ENCODE measurements at regions not wholly inside any gene's neighbourhood (a gene's known extent, or its start where the extent isn't known, plus 50 kb on each side); places are given as distances from the start of the nearest gene placed in this dataset.

DNA sequence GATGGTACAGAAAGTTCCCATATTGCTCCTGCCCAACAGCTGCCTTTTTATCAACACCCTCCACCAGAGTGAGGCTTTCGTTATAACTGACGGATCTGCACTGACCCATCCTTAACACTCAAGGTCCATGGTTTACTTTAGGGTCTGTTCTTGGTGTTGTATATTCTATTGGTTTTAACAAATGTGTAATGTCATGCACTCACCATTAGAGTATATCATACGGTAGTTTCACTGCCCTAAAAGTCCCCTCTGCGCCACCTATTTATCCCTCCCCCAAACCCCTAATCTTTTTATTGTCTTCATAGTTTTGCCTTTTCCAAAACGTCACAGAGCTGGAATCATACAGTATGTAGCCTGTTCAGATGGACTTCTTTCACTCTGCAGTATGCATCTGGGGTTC, 102.8 kb upstream of the TNS3 start:
- no peak for TF ChIP-seq SMC3 (IDR thresholded peaks at IDR 0.05; ENCODE audit: low read depth, low read length)
- TF ChIP-seq BHLHE40 (IDR thresholded peaks at IDR 0.05; ENCODE audit: low read depth, low read length): no peak
- no peak for TF ChIP-seq CEBPB (IDR thresholded peaks at IDR 0.05; ENCODE audit: low read depth, low read length)
- no peak for TF ChIP-seq FOS (IDR thresholded peaks at IDR 0.05; ENCODE audit: low read depth, low read length)
- TF ChIP-seq, protein P1, sequence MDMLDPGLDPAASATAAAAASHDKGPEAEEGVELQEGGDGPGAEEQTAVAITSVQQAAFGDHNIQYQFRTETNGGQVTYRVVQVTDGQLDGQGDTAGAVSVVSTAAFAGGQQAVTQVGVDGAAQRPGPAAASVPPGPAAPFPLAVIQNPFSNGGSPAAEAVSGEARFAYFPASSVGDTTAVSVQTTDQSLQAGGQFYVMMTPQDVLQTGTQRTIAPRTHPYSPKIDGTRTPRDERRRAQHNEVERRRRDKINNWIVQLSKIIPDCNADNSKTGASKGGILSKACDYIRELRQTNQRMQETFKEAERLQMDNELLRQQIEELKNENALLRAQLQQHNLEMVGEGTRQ (IDR thresholded peaks at IDR 0.05; ENCODE audit: low read depth, low read length): no peak
- TF ChIP-seq MAZ (IDR thresholded peaks at IDR 0.05; ENCODE audit: borderline replicate concordance, low read depth, low read length): no peak
- TF ChIP-seq RAD21 (IDR thresholded peaks at IDR 0.05; ENCODE audit: low read length): no peak
- no peak for TF ChIP-seq MAFK (IDR thresholded peaks at IDR 0.05; ENCODE audit: low read depth, low read length)
- TF ChIP-seq MXI1 (IDR thresholded peaks at IDR 0.05; ENCODE audit: borderline replicate concordance, low read depth, low read length): no peak
- no peak for TF ChIP-seq RCOR1 (IDR thresholded peaks at IDR 0.05; ENCODE audit: insufficient replicate concordance, low read length)
- TF ChIP-seq CHD1 (IDR thresholded peaks at IDR 0.05; ENCODE audit: low read depth, low read length): no peak
- TF ChIP-seq, protein P2, sequence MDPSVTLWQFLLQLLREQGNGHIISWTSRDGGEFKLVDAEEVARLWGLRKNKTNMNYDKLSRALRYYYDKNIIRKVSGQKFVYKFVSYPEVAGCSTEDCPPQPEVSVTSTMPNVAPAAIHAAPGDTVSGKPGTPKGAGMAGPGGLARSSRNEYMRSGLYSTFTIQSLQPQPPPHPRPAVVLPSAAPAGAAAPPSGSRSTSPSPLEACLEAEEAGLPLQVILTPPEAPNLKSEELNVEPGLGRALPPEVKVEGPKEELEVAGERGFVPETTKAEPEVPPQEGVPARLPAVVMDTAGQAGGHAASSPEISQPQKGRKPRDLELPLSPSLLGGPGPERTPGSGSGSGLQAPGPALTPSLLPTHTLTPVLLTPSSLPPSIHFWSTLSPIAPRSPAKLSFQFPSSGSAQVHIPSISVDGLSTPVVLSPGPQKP (IDR thresholded peaks at IDR 0.05; ENCODE audit: borderline replicate concordance, low read depth, low read length): no peak
- TF ChIP-seq POLR2A (IDR thresholded peaks at IDR 0.05; ENCODE audit: low read depth, low read length): no peak
- no peak for TF ChIP-seq RFX5 (IDR thresholded peaks at IDR 0.05; ENCODE audit: low read depth, low read length)
- no peak for TF ChIP-seq NFE2L2 (IDR thresholded peaks at IDR 0.05; ENCODE audit: low read depth, low read length)
- TF ChIP-seq, protein P3, sequence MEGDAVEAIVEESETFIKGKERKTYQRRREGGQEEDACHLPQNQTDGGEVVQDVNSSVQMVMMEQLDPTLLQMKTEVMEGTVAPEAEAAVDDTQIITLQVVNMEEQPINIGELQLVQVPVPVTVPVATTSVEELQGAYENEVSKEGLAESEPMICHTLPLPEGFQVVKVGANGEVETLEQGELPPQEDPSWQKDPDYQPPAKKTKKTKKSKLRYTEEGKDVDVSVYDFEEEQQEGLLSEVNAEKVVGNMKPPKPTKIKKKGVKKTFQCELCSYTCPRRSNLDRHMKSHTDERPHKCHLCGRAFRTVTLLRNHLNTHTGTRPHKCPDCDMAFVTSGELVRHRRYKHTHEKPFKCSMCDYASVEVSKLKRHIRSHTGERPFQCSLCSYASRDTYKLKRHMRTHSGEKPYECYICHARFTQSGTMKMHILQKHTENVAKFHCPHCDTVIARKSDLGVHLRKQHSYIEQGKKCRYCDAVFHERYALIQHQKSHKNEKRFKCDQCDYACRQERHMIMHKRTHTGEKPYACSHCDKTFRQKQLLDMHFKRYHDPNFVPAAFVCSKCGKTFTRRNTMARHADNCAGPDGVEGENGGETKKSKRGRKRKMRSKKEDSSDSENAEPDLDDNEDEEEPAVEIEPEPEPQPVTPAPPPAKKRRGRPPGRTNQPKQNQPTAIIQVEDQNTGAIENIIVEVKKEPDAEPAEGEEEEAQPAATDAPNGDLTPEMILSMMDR (conservative IDR thresholded peaks at IDR 0.05; ENCODE audit: low read depth, low read length): no peak
- WGBS, 2 experiments (ENCODE audit: extremely low coverage in 2 of 2, insufficient read length in 1 of 2): no CpG with 5 or more reads among the region's 5 CpGs
- intact Hi-C loops (cut with micrococcal nuclease): no loop called here

More for the DNA sequence above, 102.8 kb upstream of the TNS3 start:
- H4K5ac ChIP-seq (ENCODE audit: low read depth, low read length): no peak overlapping the region
- H3K4me2 ChIP-seq (ENCODE audit: low read depth, low read length): no peak overlapping the region
- H3K14ac ChIP-seq (replicated peaks; ENCODE audit: low read depth, low read length): no peak overlapping the region
- H3K9me3 ChIP-seq (ENCODE audit: control insufficient read depth, insufficient read depth, low read length): no peaks in the 10 kb centered on the region
- no peak overlapping the region for H4K91ac ChIP-seq (ENCODE audit: insufficient read depth, low read depth, low read length)
- no peak overlapping the region for H2BK5ac ChIP-seq (ENCODE audit: low read depth, low read length, poor library complexity, severe bottlenecking)
- no peak for DNase-seq
- H4K8ac ChIP-seq (ENCODE audit: low read depth in 2 of 2, low read length in 2 of 2): no peak overlapping the region
- BruUV-seq (replicated peaks): no TSS peak
- no peaks in the 10 kb centered on the region; the same call in 1 of the 2 replicates for H3K4me1 ChIP-seq (ENCODE audit: control insufficient read depth, insufficient read depth, low read length)
- H3K36me3 ChIP-seq (ENCODE audit: control insufficient read depth, insufficient read depth, low read length): no peaks in the 10 kb centered on the region
- no peak overlapping the region for H3K18ac ChIP-seq (ENCODE audit: low read depth, low read length)
- no peaks in the 10 kb centered on the region for H3K79me1 ChIP-seq (ENCODE audit: low read depth in 1 of 2, low read length in 2 of 2)
- no peak overlapping the region for H3K4ac ChIP-seq (ENCODE audit: low read depth, low read length)
- H3K27me3 ChIP-seq (ENCODE audit: control insufficient read depth, insufficient read depth, low read length): no peaks in the 10 kb centered on the region
- ATAC-seq (ENCODE audit: low read depth): no peak
- H2AFZ ChIP-seq (replicated peaks; ENCODE audit: low read length, poor library complexity): no peak overlapping the region
- no peak overlapping the region for H2AK9ac ChIP-seq (replicated peaks; ENCODE audit: low read depth, low read length, poor library complexity)
- H4K20me1 ChIP-seq (ENCODE audit: insufficient read depth, low read length): no peaks in the 10 kb centered on the region
- H3K27ac ChIP-seq (ENCODE audit: insufficient read depth, low read length): no peak overlapping the region
- H2BK15ac ChIP-seq (ENCODE audit: low read depth, low read length): no peak overlapping the region
- POLR2A ChIA-PET (ENCODE audit: unreplicated experiment): no interaction called here
- CTCF ChIA-PET: no interaction called here
- H3K56ac ChIP-seq (ENCODE audit: extremely low read depth, insufficient read depth, low read length): no peak overlapping the region
- no peaks in the 10 kb centered on the region for H3K9me1 ChIP-seq (ENCODE audit: insufficient read depth, low read length)
- H3K4me3 ChIP-seq (ENCODE audit: insufficient read depth, low read depth, low read length): no peak overlapping the region
- H2AK5ac ChIP-seq (ENCODE audit: low read depth, low read length): no peak overlapping the region
- no peak overlapping the region for H2BK20ac ChIP-seq (ENCODE audit: low read depth, low read length)
- dilution Hi-C loops (cut with HindIII; ENCODE audit: low sequenced_read_pairs, unreplicated experiment) (no loop called here), in situ Hi-C loops (cut with MboI; ENCODE audit: low sequenced_read_pairs) (no loop called here)
- H2BK120ac ChIP-seq (ENCODE audit: low read depth, low read length): no peak overlapping the region
- no peak overlapping the region for H3K23ac ChIP-seq (ENCODE audit: low read depth, low read length)
- no peak overlapping the region for H3K9ac ChIP-seq (ENCODE audit: low read depth, low read length)
